ENCODE measurements at regions not wholly inside any gene's neighbourhood (a gene's known extent, or its start where the extent isn't known, plus 50 kb on each side); places are given as distances from the start of the nearest gene placed in this dataset.
A peak's percentile ranks its signal among the peaks of the same experiment; 100 is the strongest.
"Not testable (repeated sequence)": the region's sequence is repeated elsewhere in the genome, so short reads cannot be mapped to it uniquely, and the experiment has no call there.

DNA sequence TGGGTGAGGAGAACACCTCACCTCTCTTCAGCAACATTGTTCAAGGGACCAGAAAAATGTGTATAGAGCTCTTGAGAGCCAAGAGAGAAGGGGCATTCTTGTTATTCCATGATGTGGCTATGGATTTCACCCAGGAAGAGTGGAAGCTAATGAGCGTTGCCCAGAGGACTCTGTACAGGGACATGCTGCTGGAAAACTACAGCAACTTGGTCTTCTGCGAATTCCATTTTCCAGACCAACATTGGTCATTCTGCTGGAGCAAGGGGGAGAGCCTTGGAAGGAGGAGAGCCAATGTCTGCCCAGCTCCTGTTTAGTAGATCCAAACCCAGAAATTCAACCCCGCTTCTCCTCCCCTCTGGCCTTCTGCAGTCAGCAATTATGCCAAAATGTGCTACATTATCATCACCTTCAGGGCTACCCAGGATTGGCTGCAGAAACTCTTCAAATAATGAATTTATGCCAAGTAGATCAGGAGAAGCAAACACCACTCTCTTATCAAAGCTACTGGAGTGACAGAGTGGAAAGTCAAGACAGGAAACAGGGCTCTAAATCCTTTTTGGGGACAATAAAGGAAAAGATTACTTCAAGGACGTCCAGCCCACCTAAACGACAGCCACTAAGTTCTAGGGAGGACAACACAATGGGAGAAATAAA lies 707.5 kb upstream of the LUZP2 start:
- WGBS, 5 donors, result 25 to 53% (median 35%) methylated on average over 5 of the region's 5 CpGs
- H3K27ac ChIP-seq, result peak overlapping the region; percentile 30 to 78 (median 63)

GRCh38 chr11:23789938-23790371 lies 706.9 kb upstream of the LUZP2 start:
- DNase-seq, result peak; percentile 27 to 45
- TF ChIP-seq EP300 (IDR thresholded peaks at IDR 0.05), result no peak
- peak in 1 of 3 donors; percentile 39 for TF ChIP-seq POLR2AphosphoS5 (IDR thresholded peaks at IDR 0.05)
- WGBS, 5 donors, result 27 to 57% (median 46%) methylated on average over 4 of the region's 4 CpGs
- no peaks in the 10 kb centered on the region for H3K27me3 ChIP-seq
- intact Hi-C loops (cut with DNase I; ENCODE audit: low total_unique reads), result no loop called here
- no peaks in the 10 kb centered on the region for H3K36me3 ChIP-seq
- H3K4me1 ChIP-seq, result peaks cover 0 to 19% (median 0%) of the 10 kb centered on the region in 4 donors
- H3K4me3 ChIP-seq, result no peak overlapping the region
- H3K9me3 ChIP-seq, result no peaks in the 10 kb centered on the region
- H3K27ac ChIP-seq, result peak overlapping the region; percentile 30 to 79 (median 74)

More for the DNA sequence above, 707.5 kb upstream of the LUZP2 start:
- no peaks in the 10 kb centered on the region for H3K9me3 ChIP-seq
- no peak for TF ChIP-seq POLR2A (IDR thresholded peaks at IDR 0.05)
- TF ChIP-seq, protein P1, sequence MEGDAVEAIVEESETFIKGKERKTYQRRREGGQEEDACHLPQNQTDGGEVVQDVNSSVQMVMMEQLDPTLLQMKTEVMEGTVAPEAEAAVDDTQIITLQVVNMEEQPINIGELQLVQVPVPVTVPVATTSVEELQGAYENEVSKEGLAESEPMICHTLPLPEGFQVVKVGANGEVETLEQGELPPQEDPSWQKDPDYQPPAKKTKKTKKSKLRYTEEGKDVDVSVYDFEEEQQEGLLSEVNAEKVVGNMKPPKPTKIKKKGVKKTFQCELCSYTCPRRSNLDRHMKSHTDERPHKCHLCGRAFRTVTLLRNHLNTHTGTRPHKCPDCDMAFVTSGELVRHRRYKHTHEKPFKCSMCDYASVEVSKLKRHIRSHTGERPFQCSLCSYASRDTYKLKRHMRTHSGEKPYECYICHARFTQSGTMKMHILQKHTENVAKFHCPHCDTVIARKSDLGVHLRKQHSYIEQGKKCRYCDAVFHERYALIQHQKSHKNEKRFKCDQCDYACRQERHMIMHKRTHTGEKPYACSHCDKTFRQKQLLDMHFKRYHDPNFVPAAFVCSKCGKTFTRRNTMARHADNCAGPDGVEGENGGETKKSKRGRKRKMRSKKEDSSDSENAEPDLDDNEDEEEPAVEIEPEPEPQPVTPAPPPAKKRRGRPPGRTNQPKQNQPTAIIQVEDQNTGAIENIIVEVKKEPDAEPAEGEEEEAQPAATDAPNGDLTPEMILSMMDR (IDR thresholded peaks at IDR 0.05), result no peak
- peaks cover 0 to 19% (median 0%) of the 10 kb centered on the region in 4 donors for H3K4me1 ChIP-seq
- H3K27me3 ChIP-seq, result no peaks in the 10 kb centered on the region
- intact Hi-C loops (cut with DNase I; ENCODE audit: low total_unique reads), result no loop called here
- H3K4me3 ChIP-seq, result no peak overlapping the region
- no peaks in the 10 kb centered on the region for H3K36me3 ChIP-seq
- peak in 1 of 2 donors; percentile 27 for DNase-seq

- Histone ChIP-seq H3K27ac (no peak overlapping the region), H3K27me3 (no peaks in the 10 kb centered on the region), H3K4me3 (no peak overlapping the region), H3K36me3 (no peaks in the 10 kb centered on the region), H3K9me3 (no peaks in the 10 kb centered on the region), H3K4me1 (peaks cover 0 to 11% (median 0%) of the 10 kb centered on the region in 4 donors)
- intact Hi-C loops (cut with DNase I; ENCODE audit: low total_unique reads), result no loop called here
- TF ChIP-seq POLR2A (IDR thresholded peaks at IDR 0.05) (no peak), EP300 (IDR thresholded peaks at IDR 0.05) (no peak)
- 79 to 91% (median 82%) methylated on average over 3 of the region's 3 CpGs for WGBS, 5 donors
- no peak for DNase-seq
These were observed 699.0 kb upstream of the LUZP2 start for GRCh38 chr11:23797624-23798419.

DNA sequence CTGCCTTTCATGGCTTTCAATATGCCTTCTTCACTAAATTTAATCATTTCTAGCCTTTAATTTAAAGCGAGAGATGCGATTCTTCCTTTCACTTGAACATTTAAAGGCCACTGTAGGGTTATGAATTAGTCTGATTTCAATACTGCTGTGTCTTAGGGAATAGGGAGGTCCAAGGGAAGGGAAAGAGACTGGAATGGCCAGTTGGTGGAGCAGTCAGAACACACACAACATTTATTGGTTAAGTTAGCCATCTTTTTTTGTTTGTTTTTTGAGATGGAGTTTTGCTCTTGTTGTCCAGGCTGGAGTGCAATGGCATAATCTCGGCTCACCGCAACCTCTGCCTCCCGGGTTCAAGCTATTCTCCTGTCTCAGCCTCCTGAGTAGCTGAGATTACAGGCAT lies 662.5 kb upstream of the LUZP2 start:
- H3K36me3 ChIP-seq; H3K27me3 ChIP-seq; intact Hi-C loops (cut with DNase I; ENCODE audit: low total_unique reads); H3K4me3 ChIP-seq; H3K4me1 ChIP-seq; H3K27ac ChIP-seq; H3K9me3 ChIP-seq: not testable (repeated sequence)
- peak in 1 of 2 donors; percentile 3 for DNase-seq
- WGBS, 5 donors, result 97 to 99% (median 98%) methylated on average over 5 of the region's 5 CpGs

GRCh38 chr11:23836981-23837380 lies 659.9 kb upstream of the LUZP2 start:
- Histone ChIP-seq H3K27me3 (no peaks in the 10 kb centered on the region), H3K9me3 (no peaks in the 10 kb centered on the region), H3K4me1 (no peaks in the 10 kb centered on the region), H3K27ac (no peak overlapping the region), H3K4me3 (no peak overlapping the region), H3K36me3 (no peaks in the 10 kb centered on the region)
- intact Hi-C loops (cut with DNase I; ENCODE audit: low total_unique reads), result no loop called here
- 70 to 93% (median 87%) methylated on average over 1 of the region's 1 CpG for WGBS, 5 donors
- TF ChIP-seq, protein P1 (IDR thresholded peaks at IDR 0.05), result no peak
- TF ChIP-seq POLR2A (IDR thresholded peaks at IDR 0.05) (no peak), EP300 (IDR thresholded peaks at IDR 0.05) (no peak), POLR2AphosphoS5 (IDR thresholded peaks at IDR 0.05) (no peak)
- DNase-seq, result no peak

All from stomach (tissue), 8 donors.